HUDEP-2 (cell line): ENCODE measurements at regions not wholly inside any gene's neighbourhood (a gene's known extent, or its start where the extent isn't known, plus 50 kb on each side); places are given as distances from the start of the nearest gene placed in this dataset.
A peak's percentile ranks its signal among the peaks of the same experiment; 100 is the strongest.

Experiments used
- DNase-seq, 76 experiments: peaks; one replicate each; lab custom pipeline; 2025; ENCODE audit not compliant: unreplicated experiment in 76 of 76; lab: John Stamatoyannopoulos, UW

DNA sequence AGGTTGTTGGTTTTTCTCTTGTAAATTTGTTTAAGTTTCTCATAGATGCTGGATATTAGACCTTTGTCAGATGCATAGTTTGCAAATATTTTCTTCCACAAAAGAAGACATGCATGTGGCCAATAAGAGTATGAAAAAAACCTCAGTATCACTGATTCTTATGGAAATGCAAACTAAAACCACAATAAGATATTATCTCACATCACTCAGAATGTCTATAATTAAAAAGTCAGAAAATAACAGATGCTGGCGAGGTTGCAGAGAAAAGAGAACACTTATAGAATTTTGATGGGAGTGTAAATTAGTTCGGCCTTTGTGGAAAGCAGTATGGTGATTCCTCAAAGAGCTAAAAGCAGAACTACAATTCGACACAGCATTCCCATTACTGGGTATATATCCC, 1355.6 kb downstream of the FAM133A start:
- DNase-seq: no peak

DNA sequence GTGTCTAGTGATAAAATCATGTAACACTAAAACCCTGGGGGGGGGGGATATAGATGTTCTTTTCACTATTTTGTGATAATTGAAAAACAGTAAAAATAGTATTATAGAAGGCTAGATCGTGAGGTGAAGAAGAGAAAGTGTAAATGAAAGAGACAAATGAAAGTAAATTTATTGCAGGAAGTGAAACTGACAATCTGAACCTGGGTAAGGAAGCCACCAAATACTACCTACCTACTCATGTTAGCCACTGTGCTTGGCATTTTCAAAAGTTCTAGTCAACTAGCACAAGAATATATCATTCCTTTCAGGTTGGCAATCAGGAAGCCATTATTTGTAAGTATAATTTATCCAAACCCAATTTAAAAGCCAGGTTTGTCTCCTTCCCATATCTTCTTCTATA, 1366.1 kb downstream of the FAM133A start:
- no peak for DNase-seq

DNA sequence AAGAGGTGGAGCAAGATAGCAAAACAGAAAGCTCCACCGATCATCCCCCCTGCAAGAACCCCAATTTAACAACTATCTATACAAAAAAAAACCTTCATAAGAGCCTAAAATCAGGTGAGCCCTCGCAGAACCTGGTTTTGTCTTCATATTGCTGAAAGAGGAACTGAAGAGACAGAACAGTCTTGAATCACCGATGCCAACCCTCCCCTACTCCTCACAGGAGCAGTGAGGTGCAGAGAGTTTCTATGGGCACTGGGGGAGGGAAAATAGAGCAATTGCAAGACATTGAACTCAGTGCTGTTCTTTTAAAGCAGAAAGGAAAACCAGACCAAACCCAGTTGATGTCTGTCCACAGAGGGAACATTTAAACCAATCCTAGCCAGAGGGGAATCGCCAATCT, 1370.3 kb downstream of the FAM133A start:
- DNase-seq: no peak

DNA sequence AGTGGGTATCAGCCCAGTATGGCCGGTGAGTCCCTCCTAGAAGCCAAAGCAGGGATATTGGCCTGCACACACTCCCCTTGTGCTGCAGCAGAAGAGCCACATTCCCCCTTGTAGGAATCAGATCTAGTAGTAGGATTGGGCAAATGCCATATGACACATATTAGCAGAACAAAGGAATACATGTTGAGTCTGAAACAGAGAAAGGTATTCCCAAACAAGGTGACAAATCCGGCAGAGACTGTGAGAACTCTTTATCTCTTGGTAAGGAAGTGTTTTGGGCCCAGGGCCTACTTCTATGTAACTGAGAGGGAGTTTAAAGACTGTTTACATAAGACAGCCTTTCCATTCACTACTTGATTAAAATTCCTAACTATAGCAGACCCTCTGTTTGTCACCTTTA, 1382.0 kb downstream of the FAM133A start:
- DNase-seq: no peak

GRCh38 chrX:95056901-95057300, 1382.9 kb downstream of the FAM133A start:
- no peak for DNase-seq

- no peak for DNase-seq
These were observed 1383.3 kb downstream of the FAM133A start for GRCh38 chrX:95057341-95057740.

- DNase-seq: no peak
These were observed 1384.8 kb downstream of the FAM133A start for GRCh38 chrX:95058815-95059214.

DNA sequence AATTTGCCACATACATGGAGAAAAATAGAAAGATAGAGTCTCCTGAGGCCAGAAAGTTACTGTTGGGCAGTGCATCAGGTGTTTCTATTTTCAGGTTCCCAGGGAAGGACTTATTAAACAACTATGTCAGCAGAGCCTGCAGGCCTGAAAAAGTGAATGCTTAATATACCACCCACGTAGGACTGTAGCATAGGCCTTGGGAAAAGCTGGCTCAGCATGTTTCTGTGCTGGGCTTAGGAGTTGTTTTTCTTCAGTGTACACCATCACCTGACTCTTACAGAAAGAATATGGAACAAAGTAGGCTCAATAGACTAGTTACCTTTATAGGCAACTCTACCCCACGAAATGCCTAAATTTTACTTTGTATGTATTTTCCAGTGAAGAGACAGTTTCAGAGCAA, 1385.9 kb downstream of the FAM133A start:
- DNase-seq: no peak

GRCh38 chrX:95063554-95063953, 1389.5 kb downstream of the FAM133A start:
- DNase-seq: no peak

DNA sequence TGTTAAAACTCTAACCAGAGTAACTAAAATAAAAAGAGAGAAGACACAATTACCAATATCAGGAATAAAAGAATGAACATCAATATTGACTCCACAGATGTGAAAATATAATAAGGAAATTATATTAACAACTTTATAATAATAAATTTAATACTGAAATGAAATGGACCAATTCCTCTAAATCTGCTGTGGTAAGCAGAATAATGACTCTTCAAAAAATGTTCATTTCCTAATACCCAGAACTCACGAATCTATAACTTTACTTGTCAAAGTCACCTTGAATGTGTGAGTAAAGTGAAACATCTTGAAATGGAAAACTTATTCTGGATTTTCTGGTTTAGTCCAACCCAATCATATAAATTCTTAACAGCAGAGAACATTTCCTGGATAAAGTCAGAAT, 1391.1 kb downstream of the FAM133A start:
- DNase-seq: no peak

- no peak for DNase-seq
These were observed 1397.0 kb downstream of the FAM133A start for GRCh38 chrX:95071052-95071451.

DNA sequence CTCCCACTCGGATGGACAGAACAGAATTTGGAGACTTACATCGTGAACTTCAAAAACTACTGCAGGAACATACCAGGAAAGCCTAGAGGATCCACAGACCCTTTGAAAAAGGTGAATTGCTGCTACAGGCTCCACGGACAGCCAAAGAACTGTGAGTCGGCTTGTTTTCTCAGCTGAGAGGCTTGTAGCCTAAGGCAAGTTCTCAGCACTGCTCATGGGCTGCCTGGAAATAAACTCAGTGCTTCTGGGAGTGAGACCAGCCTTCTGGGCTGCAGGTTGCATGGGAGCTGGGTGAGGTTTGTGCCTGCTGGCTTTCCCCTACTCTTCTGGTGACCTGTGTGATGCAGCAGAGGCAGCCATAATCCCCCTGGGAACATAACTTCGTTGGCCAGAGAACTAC, 1397.6 kb downstream of the FAM133A start:
- no peak for DNase-seq

- peak in 6 of 76 experiments; percentile 0 to 1 (median 0) for DNase-seq
These were observed 1402.4 kb downstream of the FAM133A start for GRCh38 chrX:95076449-95076848.

- DNase-seq: no peak
These were observed 1427.9 kb downstream of the FAM133A start for GRCh38 chrX:95101851-95102390.

DNA sequence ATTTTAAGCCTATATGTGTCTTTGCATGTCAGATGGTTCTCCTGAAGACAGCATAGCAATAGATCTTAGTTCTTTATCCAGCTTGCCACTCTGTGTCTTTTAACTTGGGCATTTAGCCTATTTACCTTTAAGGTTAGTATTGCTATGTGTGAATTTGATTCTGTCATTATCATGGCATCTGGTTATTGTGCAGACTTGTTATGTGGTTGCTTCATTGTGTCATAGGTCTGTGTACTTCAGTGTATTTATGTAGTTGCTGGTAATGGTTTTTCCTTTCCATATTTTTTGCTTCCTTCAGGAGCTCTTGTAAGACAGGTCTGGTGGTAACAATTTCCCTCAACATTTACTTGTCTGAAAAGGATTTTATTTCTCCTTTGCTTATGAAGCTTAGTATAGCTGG, 1443.5 kb downstream of the FAM133A start:
- no peak for DNase-seq

DNA sequence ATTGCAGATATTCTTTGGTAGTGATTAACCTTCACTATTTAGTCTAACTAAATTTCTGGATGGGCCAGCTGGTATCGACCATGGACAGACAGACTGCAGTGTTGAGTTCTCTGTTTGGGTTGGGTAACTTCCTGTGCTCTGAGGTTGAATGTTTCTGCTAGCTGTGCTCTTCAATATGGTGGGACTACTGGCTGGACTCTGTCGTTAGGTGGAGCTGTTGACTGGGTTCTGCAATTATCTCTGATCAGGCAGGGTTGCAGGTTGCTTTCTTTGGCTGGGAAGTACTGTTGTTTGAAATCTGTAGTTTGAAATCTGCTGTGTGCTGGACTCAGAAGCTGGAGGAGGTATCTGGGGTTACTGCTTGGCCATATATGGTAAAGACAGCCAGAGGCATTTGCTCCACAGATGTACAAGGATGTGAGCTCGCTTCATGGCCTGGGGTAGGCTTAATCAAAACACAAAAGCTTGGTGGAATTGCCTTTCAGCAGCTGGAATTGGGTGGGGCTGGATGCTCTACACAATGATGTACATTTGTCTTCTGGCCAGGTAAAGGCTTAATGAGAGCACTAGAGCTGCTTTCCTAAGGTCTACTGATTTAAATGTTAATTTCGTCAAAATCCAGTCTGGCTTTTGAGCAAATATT, 1472.0 kb downstream of the FAM133A start:
- no peak for DNase-seq

DNA sequence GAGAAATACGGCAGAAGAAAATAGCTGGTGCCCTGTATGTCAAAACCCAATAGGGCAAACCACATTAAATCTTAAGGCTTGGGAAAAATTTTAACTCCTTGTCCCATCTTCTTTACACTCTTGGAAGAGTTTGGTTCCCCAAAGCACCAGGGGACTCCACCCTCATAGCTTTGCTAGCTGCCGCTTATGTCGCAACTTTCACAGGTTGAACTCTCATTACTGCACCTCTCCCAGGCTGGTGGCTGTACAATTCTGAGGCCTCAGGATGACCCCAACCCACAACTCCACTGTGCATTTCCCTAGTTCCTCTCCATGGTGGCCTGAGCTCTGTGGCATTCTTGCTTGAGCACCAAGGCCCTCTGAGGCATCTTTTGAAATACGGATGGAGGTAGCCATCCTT, 1478.8 kb downstream of the FAM133A start:
- DNase-seq: no peak

- DNase-seq: no peak
These were observed 1482.6 kb downstream of the FAM133A start for GRCh38 chrX:95156566-95156965.
